ENCODE measurements at regions not wholly inside any gene's neighbourhood (a gene's known extent, or its start where the extent isn't known, plus 50 kb on each side); places are given as distances from the start of the nearest gene placed in this dataset.

DNA sequence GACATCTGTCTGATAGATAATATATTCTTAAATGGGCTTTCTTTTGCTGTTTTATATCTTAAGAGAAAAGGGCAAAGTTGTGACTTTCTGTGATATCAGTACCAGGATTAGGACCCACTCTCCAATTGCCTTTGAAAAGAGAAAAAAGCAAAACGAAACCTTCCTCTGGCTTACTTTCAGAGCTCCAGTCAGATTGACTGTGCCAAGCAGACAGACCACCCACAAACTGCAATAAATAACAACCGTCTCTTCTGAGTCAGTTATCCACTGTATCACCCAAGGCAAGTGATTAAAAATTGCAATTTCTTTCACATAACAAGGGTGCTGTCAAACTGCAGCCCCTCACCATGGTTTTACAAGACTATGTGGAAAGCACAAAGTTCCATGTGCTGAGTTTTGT lies 230.5 kb upstream of the SETBP1 start:
- Mint-ChIP-seq H3K36me3 (ENCODE audit: low read depth) (no peaks in the 10 kb centered on the region), H3K27ac (no peak overlapping the region), H3K9me3 (no peaks in the 10 kb centered on the region), H3K27me3 (no peaks in the 10 kb centered on the region), H3K4me3 (no peak overlapping the region), H3K4me1 (no peaks in the 10 kb centered on the region)
- intact Hi-C loops (cut with micrococcal nuclease): no loop called here
- POLR2A ChIA-PET: no interaction called here
- CTCF ChIA-PET: no interaction called here
- DNase-seq (no peak), ATAC-seq (ENCODE audit: low read depth) (no peak)
- TF ChIP-seq, protein P1, sequence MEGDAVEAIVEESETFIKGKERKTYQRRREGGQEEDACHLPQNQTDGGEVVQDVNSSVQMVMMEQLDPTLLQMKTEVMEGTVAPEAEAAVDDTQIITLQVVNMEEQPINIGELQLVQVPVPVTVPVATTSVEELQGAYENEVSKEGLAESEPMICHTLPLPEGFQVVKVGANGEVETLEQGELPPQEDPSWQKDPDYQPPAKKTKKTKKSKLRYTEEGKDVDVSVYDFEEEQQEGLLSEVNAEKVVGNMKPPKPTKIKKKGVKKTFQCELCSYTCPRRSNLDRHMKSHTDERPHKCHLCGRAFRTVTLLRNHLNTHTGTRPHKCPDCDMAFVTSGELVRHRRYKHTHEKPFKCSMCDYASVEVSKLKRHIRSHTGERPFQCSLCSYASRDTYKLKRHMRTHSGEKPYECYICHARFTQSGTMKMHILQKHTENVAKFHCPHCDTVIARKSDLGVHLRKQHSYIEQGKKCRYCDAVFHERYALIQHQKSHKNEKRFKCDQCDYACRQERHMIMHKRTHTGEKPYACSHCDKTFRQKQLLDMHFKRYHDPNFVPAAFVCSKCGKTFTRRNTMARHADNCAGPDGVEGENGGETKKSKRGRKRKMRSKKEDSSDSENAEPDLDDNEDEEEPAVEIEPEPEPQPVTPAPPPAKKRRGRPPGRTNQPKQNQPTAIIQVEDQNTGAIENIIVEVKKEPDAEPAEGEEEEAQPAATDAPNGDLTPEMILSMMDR (IDR thresholded peaks at IDR 0.05): no peak

DNA sequence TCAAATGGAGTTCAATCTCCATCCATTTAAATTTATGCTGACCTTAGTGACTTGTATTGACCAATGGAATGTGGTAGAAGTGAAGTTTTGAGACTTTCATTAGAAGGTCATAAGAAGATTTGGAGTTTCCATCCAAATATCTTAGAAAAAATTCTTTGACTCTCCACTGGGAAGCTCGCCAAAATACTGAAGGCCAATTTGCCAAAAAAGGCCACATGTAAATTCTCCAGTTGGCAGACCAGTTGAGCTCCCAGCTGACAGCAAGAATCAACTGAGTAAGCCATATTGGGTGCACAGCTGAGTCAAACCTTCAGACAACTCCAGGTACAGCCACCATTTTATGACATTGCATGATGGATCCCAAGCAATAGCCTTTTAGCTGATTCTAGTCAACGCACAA lies 228.3 kb upstream of the SETBP1 start:
- POLR2A ChIA-PET: no interaction called here
- no peak overlapping the region for H3K27ac Mint-ChIP-seq

DNA sequence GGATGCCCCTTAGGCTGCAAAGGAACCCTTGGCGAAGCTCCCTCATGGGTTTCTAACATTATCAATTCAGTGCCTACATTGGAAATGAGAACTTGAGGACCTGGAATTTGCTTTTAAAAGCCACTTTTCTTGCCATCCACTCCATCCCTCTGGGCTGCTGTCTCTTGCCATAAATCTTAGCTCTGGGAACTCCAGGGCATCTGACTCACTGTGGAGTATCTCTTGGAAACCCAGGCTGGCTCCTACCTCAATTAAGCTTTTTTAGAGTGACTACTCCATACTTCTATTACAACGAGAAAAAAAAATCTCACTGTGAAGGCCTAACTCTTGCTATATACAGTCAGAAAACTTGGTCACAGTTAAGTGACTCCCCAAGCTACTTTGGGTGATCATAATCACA lies 227.2 kb upstream of the SETBP1 start:
- ATAC-seq (ENCODE audit: low read depth) (no peak), DNase-seq (no peak)
- H3K27ac Mint-ChIP-seq: no peak overlapping the region

More for the DNA sequence above, 228.3 kb upstream of the SETBP1 start:
- TF ChIP-seq, protein P1 (IDR thresholded peaks at IDR 0.05): no peak
- H3K36me3 Mint-ChIP-seq (ENCODE audit: low read depth): no peaks in the 10 kb centered on the region
- H3K4me1 Mint-ChIP-seq: no peaks in the 10 kb centered on the region
- no peak overlapping the region for H3K4me3 Mint-ChIP-seq
- CTCF ChIA-PET: no interaction called here
- DNase-seq (no peak), ATAC-seq (ENCODE audit: low read depth) (no peak)
- H3K27me3 Mint-ChIP-seq: peaks cover 2% of the 10 kb centered on the region
- intact Hi-C loops (cut with micrococcal nuclease): no loop called here
- H3K9me3 Mint-ChIP-seq: no peaks in the 10 kb centered on the region

DNA sequence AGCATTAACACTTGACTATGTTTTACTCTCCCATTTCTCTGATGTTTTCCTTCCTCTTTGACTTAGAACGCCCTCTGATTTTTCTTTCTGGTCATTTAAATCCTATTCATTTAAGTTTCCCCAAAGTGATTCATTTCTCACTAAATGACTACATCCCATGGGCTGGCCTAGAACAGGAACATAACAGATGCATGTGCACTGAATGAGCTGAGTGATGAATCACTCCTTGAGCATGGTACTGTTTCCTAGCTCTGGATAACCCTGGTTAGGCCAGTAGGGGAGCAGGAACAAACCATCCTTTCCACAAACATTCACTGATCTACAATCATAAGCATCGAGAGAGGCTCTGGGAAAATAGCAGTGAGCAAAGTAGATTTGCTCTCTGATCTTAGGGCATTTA lies 221.9 kb upstream of the SETBP1 start:
- H3K9me3 Mint-ChIP-seq: no peaks in the 10 kb centered on the region

More for the DNA sequence above, 227.2 kb upstream of the SETBP1 start:
- intact Hi-C loops (cut with micrococcal nuclease): no loop called here
- Mint-ChIP-seq H3K4me1 (no peaks in the 10 kb centered on the region), H3K36me3 (ENCODE audit: low read depth) (no peaks in the 10 kb centered on the region), H3K27me3 (peaks cover 2% of the 10 kb centered on the region), H3K9me3 (no peaks in the 10 kb centered on the region), H3K4me3 (no peak overlapping the region)
- TF ChIP-seq, protein P1 (IDR thresholded peaks at IDR 0.05): no peak
- POLR2A ChIA-PET: no interaction called here
- CTCF ChIA-PET: no interaction called here

DNA sequence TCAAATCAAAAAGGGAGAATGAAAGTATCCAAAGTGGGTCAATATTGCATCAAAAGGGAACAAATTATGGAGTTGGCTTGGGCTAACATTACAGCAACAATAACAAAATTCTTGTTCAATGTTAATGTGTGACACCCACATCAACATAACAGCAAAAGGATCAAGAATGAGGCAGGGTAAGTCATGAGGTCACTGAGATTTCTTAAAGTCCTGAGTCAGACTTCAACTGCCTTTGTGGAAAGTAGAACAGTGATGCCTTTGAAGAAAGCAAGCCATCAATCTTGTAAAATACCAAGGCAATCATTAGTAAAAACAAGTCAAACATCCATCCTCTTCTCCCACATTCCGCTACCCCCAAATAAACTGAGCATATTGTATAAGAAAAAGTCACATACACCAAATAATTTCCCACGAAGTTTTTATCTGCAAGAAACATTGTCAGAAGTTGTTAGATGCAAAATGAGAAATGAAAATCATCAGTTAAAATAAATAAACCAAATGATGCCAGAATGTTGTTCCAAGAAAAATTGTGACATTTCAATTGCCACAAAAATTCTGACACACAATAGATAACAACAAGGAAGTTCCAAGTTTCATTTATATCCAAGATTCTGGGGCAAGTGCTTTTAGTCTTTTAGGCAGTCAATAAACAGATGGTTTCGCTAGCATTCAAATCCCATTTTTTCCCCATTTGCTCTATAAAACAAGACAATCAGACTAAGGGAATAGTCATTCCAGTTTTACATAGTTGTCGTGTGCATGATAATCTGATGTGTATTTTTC lies 216.1 kb upstream of the SETBP1 start:
- H3K27me3 Mint-ChIP-seq: no peaks in the 10 kb centered on the region
- POLR2A ChIA-PET: no interaction called here
- no peaks in the 10 kb centered on the region for H3K36me3 Mint-ChIP-seq (ENCODE audit: low read depth)
- H3K27ac Mint-ChIP-seq: no peak overlapping the region
- ATAC-seq (ENCODE audit: low read depth) (no peak), DNase-seq (no peak)
- no peak overlapping the region for H3K4me3 Mint-ChIP-seq
- peaks cover 4% of the 10 kb centered on the region for H3K9me3 Mint-ChIP-seq
- CTCF ChIA-PET: no interaction called here
- peaks cover 12% of the 10 kb centered on the region for H3K4me1 Mint-ChIP-seq
- intact Hi-C loops (cut with micrococcal nuclease): no loop called here
- TF ChIP-seq, protein P1 (IDR thresholded peaks at IDR 0.05): no peak

More for the DNA sequence above, 221.9 kb upstream of the SETBP1 start:
- DNase-seq (no peak), ATAC-seq (ENCODE audit: low read depth) (no peak)
- no peaks in the 10 kb centered on the region for H3K4me1 Mint-ChIP-seq
- TF ChIP-seq, protein P1 (IDR thresholded peaks at IDR 0.05): no peak
- intact Hi-C loops (cut with micrococcal nuclease): no loop called here
- no peak overlapping the region for H3K4me3 Mint-ChIP-seq
- H3K36me3 Mint-ChIP-seq (ENCODE audit: low read depth): no peaks in the 10 kb centered on the region
- H3K27ac Mint-ChIP-seq: no peak overlapping the region
- H3K27me3 Mint-ChIP-seq: peaks cover 2% of the 10 kb centered on the region
- CTCF ChIA-PET: interaction anchor here (0.7 kb wide), 1 partner anchor 354 kb away, joined by 3 read pairs; no protein-coding TSS in a partner anchor
- POLR2A ChIA-PET: interaction anchor here (0.5 kb wide), 1 partner anchor 221 kb away, joined by 3 read pairs; no protein-coding TSS in a partner anchor

Data from activated B cell treated with CpG ODN at 0.5 μM for 24 hours (primary cell).